GM10248 (cell line): ENCODE measurements at regions not wholly inside any gene's neighbourhood (a gene's known extent, or its start where the extent isn't known, plus 50 kb on each side); places are given as distances from the start of the nearest gene placed in this dataset.

Experiments used
- CTCF ChIA-PET: fragments of 300-600 bp; sonication (Branson Sonifier 250); formaldehyde crosslinking; extraction: SDS; loops from one replicate; lab custom pipeline; 2021; ENCODE audit warnings: antibody characterized with exemption; lab: Yijun Ruan, JAX
- POLR2A ChIA-PET: fragments of 350-650 bp; sonication (Branson Sonifier 250); formaldehyde crosslinking; extraction: SDS; loops from one replicate; lab custom pipeline; 2020; ENCODE audit warnings: antibody characterized with exemption; lab: Yijun Ruan, JAX
- DNase-seq: peaks from one replicate; pipeline ENCODE4 v3.0.0; 2012; ENCODE audit errors: extremely low spot score
- TF ChIP-seq, protein P1 (sequence below): IDR thresholded peaks from 2 replicates; pipeline ENCODE4 v1.5.1; 2012; ENCODE audit warnings: mild to moderate bottlenecking, low read depth; ENCODE audit errors: extremely low read depth, missing control alignments, control extremely low read depth

DNA sequence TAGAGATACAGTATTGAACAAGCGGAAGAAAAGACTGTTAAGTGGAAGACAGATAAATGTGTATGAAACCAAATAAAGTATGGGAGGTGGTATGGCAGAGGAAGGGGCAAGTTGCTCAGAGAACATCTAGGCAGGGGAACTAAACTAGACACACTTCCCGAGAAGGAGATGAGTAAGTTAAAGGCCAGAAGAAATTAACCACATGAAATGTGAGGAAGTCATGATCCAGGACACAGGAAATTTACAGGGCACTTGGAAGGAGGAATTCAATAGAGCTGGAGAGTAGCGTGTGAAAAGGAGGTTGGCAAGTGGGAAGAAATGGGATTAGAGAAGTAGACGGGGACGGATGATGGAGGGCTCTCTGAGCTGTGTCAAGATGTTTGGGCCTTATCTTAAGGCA lies 208.8 kb downstream of the COG6 start:
- ChIA-PET CTCF (interaction anchor here (0.6 kb wide), 1 partner anchor 18 kb away, joined by 3 read pairs; no protein-coding TSS in a partner anchor), POLR2A (no interaction called here)
- TF ChIP-seq, protein P1, sequence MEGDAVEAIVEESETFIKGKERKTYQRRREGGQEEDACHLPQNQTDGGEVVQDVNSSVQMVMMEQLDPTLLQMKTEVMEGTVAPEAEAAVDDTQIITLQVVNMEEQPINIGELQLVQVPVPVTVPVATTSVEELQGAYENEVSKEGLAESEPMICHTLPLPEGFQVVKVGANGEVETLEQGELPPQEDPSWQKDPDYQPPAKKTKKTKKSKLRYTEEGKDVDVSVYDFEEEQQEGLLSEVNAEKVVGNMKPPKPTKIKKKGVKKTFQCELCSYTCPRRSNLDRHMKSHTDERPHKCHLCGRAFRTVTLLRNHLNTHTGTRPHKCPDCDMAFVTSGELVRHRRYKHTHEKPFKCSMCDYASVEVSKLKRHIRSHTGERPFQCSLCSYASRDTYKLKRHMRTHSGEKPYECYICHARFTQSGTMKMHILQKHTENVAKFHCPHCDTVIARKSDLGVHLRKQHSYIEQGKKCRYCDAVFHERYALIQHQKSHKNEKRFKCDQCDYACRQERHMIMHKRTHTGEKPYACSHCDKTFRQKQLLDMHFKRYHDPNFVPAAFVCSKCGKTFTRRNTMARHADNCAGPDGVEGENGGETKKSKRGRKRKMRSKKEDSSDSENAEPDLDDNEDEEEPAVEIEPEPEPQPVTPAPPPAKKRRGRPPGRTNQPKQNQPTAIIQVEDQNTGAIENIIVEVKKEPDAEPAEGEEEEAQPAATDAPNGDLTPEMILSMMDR, result no peak
- no peak for DNase-seq

DNA sequence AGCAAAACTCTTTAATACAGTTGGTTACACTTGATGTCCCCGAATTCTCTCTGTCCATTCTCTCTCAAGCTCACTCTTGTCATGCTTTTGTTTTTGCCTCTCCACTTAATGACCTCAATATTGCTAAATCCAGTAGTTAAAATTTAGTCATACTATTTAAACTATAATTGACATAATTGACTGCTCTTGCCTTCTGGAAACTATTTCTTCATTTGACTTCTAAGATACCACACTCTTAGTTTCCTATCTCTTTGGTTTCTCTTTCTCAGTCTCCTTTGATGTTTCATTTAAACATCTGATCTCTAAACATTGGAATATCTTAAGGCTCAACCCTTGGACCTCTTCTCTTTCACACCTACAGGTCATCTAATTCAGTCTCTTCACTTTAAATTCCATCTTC lies 211.3 kb downstream of the COG6 start:
- DNase-seq, result no peak
- POLR2A ChIA-PET, result no interaction called here
- CTCF ChIA-PET, result interaction anchor here (1.1 kb wide), 1 partner anchor 76 kb away, joined by 4 read pairs; no protein-coding TSS in a partner anchor
- TF ChIP-seq, protein P1, result no peak

DNA sequence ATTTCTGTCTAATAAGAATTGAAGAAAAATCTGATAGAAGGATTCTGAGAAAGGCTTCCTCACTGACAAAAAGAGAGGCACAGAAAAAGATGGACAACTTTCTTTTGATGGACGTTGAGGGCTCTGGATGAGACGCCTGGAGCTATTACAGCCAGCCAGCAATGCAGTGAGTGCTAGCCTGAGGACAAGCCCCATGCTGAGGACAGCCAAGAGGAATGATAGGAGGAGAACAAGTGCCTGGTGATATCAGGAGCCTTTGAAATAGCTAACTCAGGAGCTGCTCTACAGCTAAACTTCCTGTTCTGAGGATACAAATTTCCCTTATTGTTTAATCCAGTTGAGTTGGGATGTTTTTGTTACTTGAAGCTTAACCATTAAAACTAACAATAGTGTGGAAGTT lies 212.3 kb downstream of the COG6 start:
- CTCF ChIA-PET, result no interaction called here
- DNase-seq, result no peak
- TF ChIP-seq, protein P1, result no peak
- POLR2A ChIA-PET, result no interaction called here

DNA sequence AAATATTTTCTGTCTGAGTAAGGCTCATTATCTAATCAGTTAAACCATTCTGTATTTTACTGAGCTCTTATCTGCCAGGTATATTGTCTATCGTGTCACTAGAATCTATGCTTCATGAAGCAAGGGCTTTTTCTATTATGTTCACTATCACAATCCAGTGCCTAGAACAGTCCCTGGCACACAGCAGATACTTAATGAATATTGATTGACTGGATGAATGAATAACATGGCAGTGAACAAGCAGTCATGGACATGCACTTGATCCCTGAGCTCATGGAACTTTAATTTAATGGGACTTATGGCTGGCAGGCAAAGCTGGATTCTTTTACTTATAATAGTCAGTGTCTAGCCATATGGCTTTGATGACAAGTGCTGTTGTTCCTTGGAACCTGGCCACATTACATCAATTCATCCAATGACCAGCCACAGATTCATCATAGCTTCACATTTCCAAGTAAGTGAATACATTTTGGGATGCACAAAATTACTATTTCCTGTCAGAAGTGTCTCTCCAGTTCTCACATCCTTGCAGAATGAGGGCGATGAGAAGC lies 214.8 kb downstream of the COG6 start:
- TF ChIP-seq, protein P1, result no peak
- no peak for DNase-seq
- ChIA-PET CTCF (interaction anchor here (0.8 to 2.2 kb wide), 4 partner anchors 9 to 73 kb away, joined by 3 to 8 read pairs (median 4); no protein-coding TSS in a partner anchor), POLR2A (no interaction called here)

DNA sequence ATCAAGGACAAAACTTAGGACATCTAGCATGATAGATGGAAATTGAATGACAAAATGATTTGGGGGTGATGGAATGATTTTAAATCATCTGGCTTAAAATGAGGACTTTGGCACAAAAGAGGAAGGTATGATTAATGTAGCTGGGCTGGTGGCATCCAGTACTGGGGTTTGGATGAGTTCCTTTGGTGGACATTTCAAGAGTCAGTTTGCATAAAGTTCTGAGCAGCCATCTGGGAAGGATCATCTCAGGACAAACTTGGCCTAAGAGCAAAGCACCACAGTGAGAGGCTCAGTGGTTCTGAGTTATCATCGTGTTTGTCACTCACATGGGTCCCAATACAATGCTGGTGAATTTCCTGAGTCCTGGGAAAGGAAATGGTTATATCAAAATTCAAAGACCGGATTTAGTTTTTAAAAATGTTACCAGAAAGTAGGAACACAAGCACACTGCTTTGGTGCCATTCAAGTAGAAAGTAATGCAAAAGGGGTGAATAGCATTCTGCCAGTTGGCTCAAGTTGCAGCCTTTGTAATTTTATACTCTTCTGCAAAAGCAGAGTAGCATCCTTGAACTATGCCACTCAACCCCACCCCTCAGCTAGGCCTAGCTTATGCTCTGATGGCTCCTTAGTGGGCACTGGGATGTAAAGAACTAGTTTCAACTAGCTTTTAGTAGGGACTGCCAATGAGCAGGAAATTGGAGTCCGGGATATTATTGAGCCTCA lies 219.0 kb downstream of the COG6 start:
- POLR2A ChIA-PET, result no interaction called here
- no peak for DNase-seq
- TF ChIP-seq, protein P1, result no peak
- CTCF ChIA-PET, result no interaction called here

DNA sequence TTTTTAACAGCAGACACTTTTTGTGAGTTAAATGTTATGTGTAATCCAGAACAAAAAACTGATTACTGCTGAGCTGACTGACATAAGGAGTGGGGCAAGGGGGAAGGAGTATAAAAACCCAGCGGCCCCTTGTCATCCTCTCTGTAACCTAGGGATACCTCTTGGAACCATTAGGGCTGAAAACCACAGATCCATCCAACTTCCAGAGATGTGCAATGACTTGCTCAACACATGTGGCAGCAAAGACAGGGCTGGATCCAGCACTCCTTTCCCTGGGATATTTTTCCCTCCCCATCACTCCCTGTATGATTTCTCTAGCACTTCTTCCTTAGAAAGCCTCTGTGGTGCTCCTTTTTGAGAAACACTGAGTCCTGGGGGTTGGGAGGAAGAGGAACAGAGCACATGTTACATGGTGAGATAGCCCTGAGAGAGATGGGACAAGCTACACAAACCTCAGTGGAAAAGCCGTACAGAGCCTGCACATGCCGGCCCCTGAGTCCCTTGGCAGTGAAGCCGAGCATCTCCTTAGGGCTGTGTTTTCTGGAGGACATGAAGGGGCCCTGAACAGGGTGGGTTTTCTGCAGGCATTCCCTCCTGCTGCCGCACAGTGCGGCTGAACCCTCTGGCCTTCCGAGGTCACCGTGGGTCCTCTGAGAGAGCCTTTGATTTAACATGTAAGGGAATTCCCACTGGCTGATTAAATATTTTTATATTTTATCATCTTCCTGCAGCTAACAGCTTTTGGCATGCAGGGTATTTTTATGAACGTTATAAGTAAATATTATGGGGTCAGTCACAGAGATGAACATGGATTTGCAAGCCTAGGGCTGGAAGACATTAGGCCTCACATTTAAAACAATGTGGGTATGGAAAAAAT lies 219.9 kb downstream of the COG6 start:
- CTCF ChIA-PET, result no interaction called here
- POLR2A ChIA-PET, result no interaction called here
- no peak for DNase-seq
- TF ChIP-seq, protein P1, result no peak
